ENCODE measurements at regions not wholly inside any gene's neighbourhood (a gene's known extent, or its start where the extent isn't known, plus 50 kb on each side); places are given as distances from the start of the nearest gene placed in this dataset.

DNA sequence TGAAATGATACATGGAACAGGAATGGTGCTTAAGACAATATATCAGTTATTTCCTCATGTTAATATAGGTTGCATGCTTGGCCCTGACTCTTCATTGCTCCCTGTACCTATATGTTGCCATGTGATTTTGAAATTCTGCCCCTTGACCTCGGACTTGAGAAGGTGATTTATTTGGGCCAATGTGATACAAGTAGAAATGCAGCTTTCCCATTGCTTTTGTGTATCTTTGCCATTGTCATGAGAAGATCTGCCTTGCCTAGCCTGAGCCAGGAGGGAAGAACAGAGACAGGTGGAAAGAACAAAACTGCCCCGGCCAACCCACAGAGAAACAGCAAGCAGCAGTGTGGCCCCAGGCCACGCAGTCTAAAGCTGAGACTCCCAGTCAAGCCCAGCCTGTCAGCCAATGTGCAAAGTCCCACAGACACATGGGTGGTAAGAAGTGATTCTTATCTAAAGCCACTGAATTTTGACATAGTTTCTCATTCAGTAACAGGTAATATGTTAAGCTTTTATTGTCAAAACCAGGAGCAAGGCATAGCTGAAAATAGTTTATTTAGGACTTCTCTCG is 245.7 kb upstream of the RND3 start:
- Histone ChIP-seq H3K27me3 (ENCODE audit: control insufficient read depth in 2 of 2, insufficient read depth in 2 of 2, low read length in 2 of 2) (no peaks in the 10 kb centered on the region), H3K4me1 (ENCODE audit: control insufficient read depth, extremely low read depth, insufficient read depth, low read length) (no peaks in the 10 kb centered on the region), H3K36me3 (ENCODE audit: control insufficient read depth in 2 of 2, extremely low read depth in 1 of 2, insufficient read depth in 2 of 2, low read length in 2 of 2) (no peaks in the 10 kb centered on the region), H3K9ac (replicated peaks; ENCODE audit: extremely low read depth, insufficient read depth, low read length) (no peak overlapping the region), H3K4me2 (ENCODE audit: insufficient read depth, low read length) (no peak overlapping the region), H2AFZ (ENCODE audit: low read depth, low read length) (no peak overlapping the region), H3K9me1 (replicated peaks; ENCODE audit: control insufficient read depth, extremely low read depth, insufficient read depth, low read length) (no peaks in the 10 kb centered on the region), H4K20me1 (replicated peaks; ENCODE audit: control insufficient read depth, extremely low read depth, insufficient read depth, low read length) (no peaks in the 10 kb centered on the region), H3K4me3 (replicated peaks in 1 of 3; ENCODE audit: insufficient read depth in 1 of 3, low read depth in 1 of 3, low read length in 3 of 3) (no peak overlapping the region), H3K27ac (ENCODE audit: insufficient read depth, low read depth, low read length) (no peak overlapping the region), H3K9me3 (replicated peaks; ENCODE audit: control insufficient read depth, insufficient read depth, low read length) (no peaks in the 10 kb centered on the region), H3K79me2 (ENCODE audit: control insufficient read depth, insufficient read depth, low read length) (no peaks in the 10 kb centered on the region)
- no peak for DNase-seq (ENCODE audit: low read depth, low spot score)
- ChIA-PET POLR2A (no interaction called here), CTCF (interaction anchor here (1.1 kb wide), 1 partner anchor 15 kb away, joined by 4 read pairs; no protein-coding TSS in a partner anchor)
- TF ChIP-seq EZH2 (IDR thresholded peaks at IDR 0.05; ENCODE audit: borderline replicate concordance, low read depth, low read length, severe bottlenecking) = no peak
- intact Hi-C loops (cut with micrococcal nuclease) = no loop called here
- no TSS peak for BruUV-seq (replicated peaks)
- dilution Hi-C loops (cut with MboI; ENCODE audit: extremely low pct_ligation_motif_present, low sequenced_read_pairs) = no loop called here
- FAIRE-seq = no peak

DNA sequence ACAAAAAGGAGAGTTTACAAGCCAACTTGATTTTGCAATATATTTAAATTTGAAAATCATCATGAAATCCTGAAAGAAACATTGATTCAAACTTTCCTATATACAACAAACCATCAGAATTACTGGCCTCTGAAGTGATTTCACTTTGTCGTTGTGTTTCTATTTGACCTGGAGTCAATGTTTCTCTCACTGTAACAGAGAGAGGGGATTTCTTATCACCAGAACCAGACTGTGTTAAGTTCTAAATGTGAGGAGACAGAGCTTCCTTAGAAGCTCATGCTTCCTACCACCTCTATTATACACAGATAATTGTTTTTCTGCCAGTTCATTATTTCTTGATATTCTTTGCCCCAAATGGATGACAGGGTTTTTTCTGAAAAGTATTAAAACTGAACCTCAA is 245.0 kb upstream of the RND3 start:
- intact Hi-C loops (cut with micrococcal nuclease) (no loop called here), dilution Hi-C loops (cut with MboI; ENCODE audit: extremely low pct_ligation_motif_present, low sequenced_read_pairs) (no loop called here)
- Histone ChIP-seq H3K9me1 (replicated peaks; ENCODE audit: control insufficient read depth, extremely low read depth, insufficient read depth, low read length) (no peaks in the 10 kb centered on the region), H3K27ac (ENCODE audit: insufficient read depth, low read depth, low read length) (no peak overlapping the region), H3K9me3 (replicated peaks; ENCODE audit: control insufficient read depth, insufficient read depth, low read length) (no peaks in the 10 kb centered on the region), H3K9ac (replicated peaks; ENCODE audit: extremely low read depth, insufficient read depth, low read length) (no peak overlapping the region), H3K4me1 (ENCODE audit: control insufficient read depth, extremely low read depth, insufficient read depth, low read length) (no peaks in the 10 kb centered on the region), H2AFZ (ENCODE audit: low read depth, low read length) (no peak overlapping the region), H3K4me3 (replicated peaks in 1 of 3; ENCODE audit: insufficient read depth in 1 of 3, low read depth in 1 of 3, low read length in 3 of 3) (no peak overlapping the region), H3K4me2 (ENCODE audit: insufficient read depth, low read length) (no peak overlapping the region), H4K20me1 (replicated peaks; ENCODE audit: control insufficient read depth, extremely low read depth, insufficient read depth, low read length) (no peaks in the 10 kb centered on the region), H3K36me3 (ENCODE audit: control insufficient read depth in 2 of 2, extremely low read depth in 1 of 2, insufficient read depth in 2 of 2, low read length in 2 of 2) (no peaks in the 10 kb centered on the region), H3K79me2 (ENCODE audit: control insufficient read depth, insufficient read depth, low read length) (no peaks in the 10 kb centered on the region), H3K27me3 (ENCODE audit: control insufficient read depth in 2 of 2, insufficient read depth in 2 of 2, low read length in 2 of 2) (no peaks in the 10 kb centered on the region)
- POLR2A ChIA-PET = no interaction called here
- TF ChIP-seq CTCF (IDR thresholded peaks at IDR 0.05; ENCODE audit: extremely low read depth in 1 of 2, insufficient read depth in 1 of 2, low read depth in 1 of 2, low read length in 2 of 2) = no peak
- CTCF ChIA-PET = no interaction called here
- DNase-seq (ENCODE audit: low read depth, low spot score) (peak; percentile 75), FAIRE-seq (no peak)
- no TSS peak for BruUV-seq (replicated peaks)

All from endothelial cell of umbilical vein (primary cell).